Upper lobe of left lung (tissue), 4 donors: ENCODE measurements at regions not wholly inside any gene's neighbourhood (a gene's known extent, or its start where the extent isn't known, plus 50 kb on each side); places are given as distances from the start of the nearest gene placed in this dataset.
"Not testable (repeated sequence)": the region's sequence is repeated elsewhere in the genome, so short reads cannot be mapped to it uniquely, and the experiment has no call there.

Source experiments
- POLR2A ChIP-seq, 4 donors: fragments of 450-650 bp; IDR thresholded peaks; one replicate each; pipeline ENCODE4 v1.5.1; 2016 to 2017; ENCODE audit warnings: antibody characterized with exemption in 4 of 4, mild to moderate bottlenecking in 2 of 4
- TF ChIP-seq, protein P1 (sequence below), 6 experiments: fragments of 450-650 bp in 4 of 6; fragments of 200-600 bp in 2 of 6; sonication (generic) in 2 of 6; IDR thresholded peaks; one replicate each; pipeline ENCODE4 v1.5.1; 2016 to 2019; ENCODE audit warnings: antibody characterized with exemption in 6 of 6

- TF ChIP-seq POLR2A (IDR thresholded peaks at IDR 0.05), result not testable (repeated sequence)
- TF ChIP-seq, protein P1, sequence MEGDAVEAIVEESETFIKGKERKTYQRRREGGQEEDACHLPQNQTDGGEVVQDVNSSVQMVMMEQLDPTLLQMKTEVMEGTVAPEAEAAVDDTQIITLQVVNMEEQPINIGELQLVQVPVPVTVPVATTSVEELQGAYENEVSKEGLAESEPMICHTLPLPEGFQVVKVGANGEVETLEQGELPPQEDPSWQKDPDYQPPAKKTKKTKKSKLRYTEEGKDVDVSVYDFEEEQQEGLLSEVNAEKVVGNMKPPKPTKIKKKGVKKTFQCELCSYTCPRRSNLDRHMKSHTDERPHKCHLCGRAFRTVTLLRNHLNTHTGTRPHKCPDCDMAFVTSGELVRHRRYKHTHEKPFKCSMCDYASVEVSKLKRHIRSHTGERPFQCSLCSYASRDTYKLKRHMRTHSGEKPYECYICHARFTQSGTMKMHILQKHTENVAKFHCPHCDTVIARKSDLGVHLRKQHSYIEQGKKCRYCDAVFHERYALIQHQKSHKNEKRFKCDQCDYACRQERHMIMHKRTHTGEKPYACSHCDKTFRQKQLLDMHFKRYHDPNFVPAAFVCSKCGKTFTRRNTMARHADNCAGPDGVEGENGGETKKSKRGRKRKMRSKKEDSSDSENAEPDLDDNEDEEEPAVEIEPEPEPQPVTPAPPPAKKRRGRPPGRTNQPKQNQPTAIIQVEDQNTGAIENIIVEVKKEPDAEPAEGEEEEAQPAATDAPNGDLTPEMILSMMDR (IDR thresholded peaks at IDR 0.05), result not testable (repeated sequence)
These were observed 206.6 kb upstream of the HTR1E start for GRCh38 chr6:86730772-86731171.
